HG03342 (cell line): ENCODE measurements at regions not wholly inside any gene's neighbourhood (a gene's known extent, or its start where the extent isn't known, plus 50 kb on each side); places are given as distances from the start of the nearest gene placed in this dataset.
"Not testable (repeated sequence)": the region's sequence is repeated elsewhere in the genome, so short reads cannot be mapped to it uniquely, and the experiment has no call there.

Source experiments
- ATAC-seq: cut with Tn5 transposase; IDR thresholded peaks from one replicate; pipeline ENCODE4 v1.9.1; 2021; ENCODE audit warnings: mild to moderate bottlenecking, moderate library complexity; ENCODE audit not compliant: unreplicated experiment

- no peak for ATAC-seq
Observed at GRCh38 chr12:131287015-131287937, 333.6 kb downstream of the ADGRD1 start.

GRCh38 chr12:131287938-131288764 lies 334.4 kb downstream of the ADGRD1 start:
- no peak for ATAC-seq

GRCh38 chr12:131288765-131289695 lies 335.3 kb downstream of the ADGRD1 start:
- not testable (repeated sequence) for ATAC-seq

- ATAC-seq = not testable (repeated sequence)
Observed at GRCh38 chr12:131289807-131290206, 336.1 kb downstream of the ADGRD1 start.

GRCh38 chr12:131290255-131290959 lies 336.7 kb downstream of the ADGRD1 start:
- ATAC-seq = no peak

GRCh38 chr12:131293071-131294015 lies 339.6 kb downstream of the ADGRD1 start:
- ATAC-seq = not testable (repeated sequence)

GRCh38 chr12:131294716-131295115 lies 341.0 kb downstream of the ADGRD1 start:
- not testable (repeated sequence) for ATAC-seq

GRCh38 chr12:131295117-131295516 lies 341.4 kb downstream of the ADGRD1 start:
- ATAC-seq = not testable (repeated sequence)

GRCh38 chr12:131295559-131295958 lies 341.9 kb downstream of the ADGRD1 start:
- ATAC-seq = not testable (repeated sequence)

GRCh38 chr12:131296136-131296535 lies 342.4 kb downstream of the ADGRD1 start:
- ATAC-seq = not testable (repeated sequence)

- not testable (repeated sequence) for ATAC-seq
Observed at GRCh38 chr12:131296651-131297050, 342.9 kb downstream of the ADGRD1 start.

- not testable (repeated sequence) for ATAC-seq
Observed at GRCh38 chr12:131298526-131299369, 345.0 kb downstream of the ADGRD1 start.

GRCh38 chr12:131299370-131299701 lies 345.6 kb downstream of the ADGRD1 start:
- ATAC-seq = not testable (repeated sequence)

GRCh38 chr12:131303576-131303975 lies 349.9 kb downstream of the ADGRD1 start:
- ATAC-seq = not testable (repeated sequence)

- not testable (repeated sequence) for ATAC-seq
Observed at GRCh38 chr12:131304642-131305041, 350.9 kb downstream of the ADGRD1 start.

GRCh38 chr12:131309700-131310099 lies 356.0 kb downstream of the ADGRD1 start:
- ATAC-seq = no peak

- ATAC-seq = not testable (repeated sequence)
Observed at GRCh38 chr12:131310227-131310969, 356.7 kb downstream of the ADGRD1 start.
